A549 (cell line): ENCODE measurements at regions not wholly inside any gene's neighbourhood (a gene's known extent, or its start where the extent isn't known, plus 50 kb on each side); places are given as distances from the start of the nearest gene placed in this dataset.

ENCODE experiments used
- ATAC-seq, 2 experiments: fragments of 200-7000 bp in 1 of 2; fragments of >200 bp in 1 of 2; cut with Nextera tagmentation in 1 of 2; cut with Tn5 transposase in 1 of 2; 3 replicates each; pipeline versions ENCODE4 v1.8.0 to v1.9.1; 2018 to 2020; ENCODE audit warnings: mild to moderate bottlenecking in 1 of 2, moderate library complexity in 1 of 2
- CTCF ChIA-PET: fragments of 300-600 bp; sonication (Branson Sonifier 250); formaldehyde crosslinking; extraction: SDS; loops from one replicate; lab custom pipeline; 2021; ENCODE audit warnings: antibody characterized with exemption, inconsistent platforms; lab: Yijun Ruan, JAX
- POLR2A ChIA-PET: fragments of 350-600 bp; formaldehyde crosslinking; extraction: SDS; loops from one replicate; lab custom pipeline; 2021; ENCODE audit warnings: antibody characterized with exemption, inconsistent platforms; lab: Yijun Ruan, JAX
- DNase-seq, 2 experiments: peaks; one replicate each; pipeline versions ENCODE4 v3.0.0 to v3.0.0-alpha.2; 2011 to 2016; ENCODE audit warnings: low read depth in 1 of 2, low spot score in 1 of 2
- FAIRE-seq: peaks from 2 replicates; lab custom pipeline; 2011; peaks lifted over from hg19 to GRCh38; lab: Jason Lieb, UNC
- H3K27ac ChIP-seq, 2 experiments: fragments of >200 bp; sonication (Bioruptor Twin); formaldehyde crosslinking; 3 replicates each; pipeline ENCODE4 v1.5.1; 2016 to 2017
- H3K4me1 ChIP-seq: fragments of >200 bp; sonication (Bioruptor Twin); formaldehyde crosslinking; 3 replicates; pipeline ENCODE4 v1.6.1; 2016
- H3K4me2 ChIP-seq: fragments of >200 bp; sonication (Bioruptor Twin); formaldehyde crosslinking; 3 replicates; pipeline ENCODE4 v1.6.1; 2016
- H3K4me3 ChIP-seq: fragments of >200 bp; sonication (Bioruptor Twin); formaldehyde crosslinking; 3 replicates; pipeline ENCODE4 v1.5.1; 2016
- H3K9me3 ChIP-seq: fragments of >200 bp; sonication (Bioruptor Twin); formaldehyde crosslinking; 3 replicates; pipeline ENCODE4 v1.6.1; 2016
- BCL3 ChIP-seq: fragments of >200 bp; sonication (Bioruptor Twin); formaldehyde crosslinking; IDR thresholded peaks from 3 replicates; pipeline ENCODE4 v1.6.1; 2016
- BHLHE40 ChIP-seq: IDR thresholded peaks from 2 replicates; pipeline ENCODE4 v1.6.1; 2012; ENCODE audit warnings: low read depth, low read length, inconsistent platforms
- CTCF ChIP-seq: fragments of >200 bp; sonication (Bioruptor Twin); formaldehyde crosslinking; IDR thresholded peaks from 3 replicates; pipeline ENCODE4 v1.5.1; 2016
- ELK1 ChIP-seq: fragments of 150-350 bp; IDR thresholded peaks from 2 replicates; pipeline ENCODE4 v1.6.1; 2014; ENCODE audit warnings: low read depth, mild to moderate bottlenecking, low read length
- EP300 ChIP-seq, 2 experiments: fragments of >200 bp; sonication (Bioruptor Twin); formaldehyde crosslinking; IDR thresholded peaks; 2 replicates in 1 of 2; 3 replicates in 1 of 2; pipeline ENCODE4 v1.6.1; 2016 to 2017
- ESRRA ChIP-seq: fragments of 150-350 bp; IDR thresholded peaks from 2 replicates; pipeline ENCODE4 v1.6.1; 2014; ENCODE audit warnings: mild to moderate bottlenecking, low read length, borderline replicate concordance
- FOSB ChIP-seq: fragments of 250-450 bp; sonication (Bioruptor Pico); IDR thresholded peaks from 2 replicates; pipeline ENCODE4 v1.5.0; 2020; ENCODE audit warnings: mild to moderate bottlenecking, moderate library complexity
- FOXS1 ChIP-seq: fragments of 250-450 bp; sonication (Bioruptor Pico); IDR thresholded peaks from 2 replicates; pipeline ENCODE4 v1.5.0; 2020; ENCODE audit warnings: mild to moderate bottlenecking, moderate library complexity
- GATA3 ChIP-seq: IDR thresholded peaks from 2 replicates; pipeline ENCODE4 v1.6.1; 2012; ENCODE audit warnings: borderline replicate concordance
- HEYL ChIP-seq: fragments of 250-450 bp; sonication (Bioruptor Pico); IDR thresholded peaks from 2 replicates; pipeline ENCODE4 v1.8.0; 2021; ENCODE audit warnings: mild to moderate bottlenecking, moderate library complexity
- HMGXB4 ChIP-seq: fragments of 250-450 bp; sonication (Bioruptor Pico); IDR thresholded peaks from 2 replicates; pipeline ENCODE4 v1.5.0; 2021; ENCODE audit warnings: mild to moderate bottlenecking, moderate library complexity, borderline replicate concordance
- HOXA7 ChIP-seq: fragments of 250-450 bp; sonication (Bioruptor Pico); IDR thresholded peaks from 2 replicates; pipeline ENCODE4 v1.5.0; 2020; ENCODE audit warnings: mild to moderate bottlenecking, moderate library complexity
- HOXB13 ChIP-seq: fragments of 250-450 bp; sonication (Bioruptor Pico); IDR thresholded peaks from 2 replicates; pipeline ENCODE4 v1.5.0; 2020; ENCODE audit warnings: low read depth, mild to moderate bottlenecking, moderate library complexity
- JUN ChIP-seq, 2 experiments: fragments of >200 bp; sonication (Bioruptor Twin); formaldehyde crosslinking; IDR thresholded peaks; 2 replicates in 1 of 2; 3 replicates in 1 of 2; pipeline ENCODE4 v1.6.1; 2016 to 2017
- MAFK ChIP-seq: fragments of 450-650 bp; IDR thresholded peaks from 2 replicates; pipeline ENCODE4 v1.6.1; 2014; ENCODE audit not compliant: partially characterized antibody
- MAX ChIP-seq: IDR thresholded peaks from 2 replicates; pipeline ENCODE4 v1.6.1; 2012
- MYC ChIP-seq: IDR thresholded peaks from 2 replicates; pipeline ENCODE4 v1.6.1; 2012; ENCODE audit warnings: mild to moderate bottlenecking, inconsistent platforms, low read length, improper control_type of control experiment, borderline replicate concordance
- PHF8 ChIP-seq: fragments of 200-600 bp; sonication (generic); IDR thresholded peaks from 2 replicates; pipeline ENCODE4 v1.6.1; 2016; ENCODE audit warnings: low read depth, mild to moderate bottlenecking, antibody characterized with exemption, moderate library complexity, borderline replicate concordance
- POLR2A ChIP-seq: IDR thresholded peaks from 2 replicates; pipeline ENCODE4 v1.6.1; 2012; ENCODE audit warnings: mild to moderate bottlenecking, low read length
- TFCP2L1 ChIP-seq: fragments of 250-450 bp; sonication (Bioruptor Pico); IDR thresholded peaks from 2 replicates; pipeline ENCODE4 v1.5.0; 2021; ENCODE audit warnings: mild to moderate bottlenecking
- ZC3H11A ChIP-seq: fragments of 450-650 bp; IDR thresholded peaks from 2 replicates; pipeline ENCODE4 v1.6.1; 2014; ENCODE audit warnings: antibody characterized with exemption, mild to moderate bottlenecking
- ZNF302 ChIP-seq: fragments of 250-450 bp; sonication (Bioruptor Pico); IDR thresholded peaks from 2 replicates; pipeline ENCODE4 v1.9.0; 2021; ENCODE audit warnings: inconsistent platforms, mild to moderate bottlenecking, moderate library complexity
- WGBS: methylation state at CpG from one replicate; pipeline ENCODE4 v1.1.6; 2017; ENCODE audit errors: missing lambda C conversion rate; 5-methylcytosine and 5-hydroxymethylcytosine counted together

GRCh38 chr18:45136381-45137086, 455.8 kb downstream of the SETBP1 start (continued):
- TF ChIP-seq HEYL (CRISPR knock-in tag) (no peak), MAX (no peak)

GRCh38 chr18:45137087-45137419, 456.4 kb downstream of the SETBP1 start:
- DNase-seq = no peak
- TF ChIP-seq FOXS1 = no peak
- TF ChIP-seq JUN (IDR thresholded peaks at IDR 0.05) = no peak
- no peak for TF ChIP-seq BHLHE40
- no peak for TF ChIP-seq ESRRA
- TF ChIP-seq HEYL (CRISPR knock-in tag) = no peak
- no peak for TF ChIP-seq EP300 (IDR thresholded peaks at IDR 0.05)
- no peak for TF ChIP-seq FOSB
- no peak for TF ChIP-seq ZNF302 (CRISPR knock-in tag)
- TF ChIP-seq HMGXB4 (CRISPR knock-in tag) = no peak
- TF ChIP-seq MYC = no peak
- TF ChIP-seq CTCF = no peak
- TF ChIP-seq HOXA7 (CRISPR knock-in tag) = no peak

GRCh38 chr18:45139478-45139877, 458.8 kb downstream of the SETBP1 start:
- Histone ChIP-seq H3K27ac (no peak overlapping the region), H3K4me3 (no peak overlapping the region), H3K9me3 (no peaks in the 10 kb centered on the region), H3K4me1 (no peaks in the 10 kb centered on the region), H3K4me2 (no peak overlapping the region)
- DNase-seq (no peak), FAIRE-seq (no peak), ATAC-seq (no peak)
- POLR2A ChIA-PET = no interaction called here
- TF ChIP-seq JUN (IDR thresholded peaks at IDR 0.05) (no peak), HMGXB4 (CRISPR knock-in tag) (no peak), GATA3 (no peak), HOXB13 (no peak), EP300 (IDR thresholded peaks at IDR 0.05) (no peak), MYC (no peak), BCL3 (no peak), FOXS1 (no peak), ELK1 (no peak), ZC3H11A (no peak), MAFK (no peak), PHF8 (no peak), POLR2A (no peak), HOXA7 (CRISPR knock-in tag) (no peak), TFCP2L1 (CRISPR knock-in tag) (no peak)
- CTCF ChIA-PET = no interaction called here
- WGBS = 11% methylated on average over 4 of the region's 4 CpGs

More at GRCh38 chr18:45137087-45137419, 456.4 kb downstream of the SETBP1 start:
- no peaks in the 10 kb centered on the region for H3K4me1 ChIP-seq
- ChIA-PET POLR2A (no interaction called here), CTCF (no interaction called here)
- no peak overlapping the region for H3K27ac ChIP-seq
- FAIRE-seq = no peak
- H3K4me3 ChIP-seq = no peak overlapping the region
- no peaks in the 10 kb centered on the region for H3K9me3 ChIP-seq
- no peak overlapping the region for H3K4me2 ChIP-seq
- no peak for ATAC-seq
